Keratinocyte (primary cell): ENCODE measurements at regions not wholly inside any gene's neighbourhood (a gene's known extent, or its start where the extent isn't known, plus 50 kb on each side); places are given as distances from the start of the nearest gene placed in this dataset.

ENCODE experiments used
- DNase-seq: peaks from one replicate; pipeline ENCODE4 v3.0.0-alpha.2; 2011; ENCODE audit warnings: low read depth, missing footprints, low spot score
- FAIRE-seq: peaks from 2 replicates; lab custom pipeline; 2011; peaks lifted over from hg19 to GRCh38; lab: Jason Lieb, UNC
- H2AFZ ChIP-seq: 2 replicates; pipeline ENCODE4 v1.6.0; 2012; ENCODE audit warnings: low read length, control low read depth, inconsistent platforms; ENCODE audit not compliant: control insufficient read depth
- H3K27ac ChIP-seq: 2 replicates; pipeline ENCODE4 v1.5.1; 2011; ENCODE audit warnings: low read length; ENCODE audit not compliant: control insufficient read depth, insufficient read depth
- H3K27me3 ChIP-seq: 3 replicates; pipeline ENCODE4 v1.6.0; 2011; ENCODE audit warnings: low read length; ENCODE audit not compliant: control insufficient read depth, insufficient read depth; ENCODE audit errors: extremely low read depth
- H3K36me3 ChIP-seq, 2 experiments: 2 replicates in 1 of 2; 3 replicates in 1 of 2; pipeline ENCODE4 v1.5.1; 2011; ENCODE audit warnings: low read length in 2 of 2, mild to moderate bottlenecking in 1 of 2; ENCODE audit not compliant: control insufficient read depth in 2 of 2, insufficient read depth in 2 of 2; ENCODE audit errors: extremely low read depth in 1 of 2
- H3K4me1 ChIP-seq: 3 replicates; pipeline ENCODE4 v1.5.1; 2011; ENCODE audit warnings: low read length; ENCODE audit not compliant: control insufficient read depth, insufficient read depth; ENCODE audit errors: extremely low read depth
- H3K4me2 ChIP-seq: 3 replicates; pipeline ENCODE4 v1.6.0; 2011; ENCODE audit warnings: low read depth, low read length; ENCODE audit not compliant: control insufficient read depth, insufficient read depth; ENCODE audit errors: extremely low read depth
- H3K4me3 ChIP-seq, 3 experiments: fragments of 200-600 bp in 1 of 3; sonication (generic) in 1 of 3; 2 replicates in 2 of 3; 3 replicates in 1 of 3; pipeline ENCODE4 v1.5.1; 2011 to 2016; ENCODE audit warnings: low read length in 3 of 3, mild to moderate bottlenecking in 3 of 3, control low read depth in 2 of 3, inconsistent platforms in 1 of 3, low read depth in 1 of 3, mixed read lengths in 1 of 3, mixed run types in 1 of 3, moderate library complexity in 1 of 3; ENCODE audit not compliant: control insufficient read depth in 2 of 3, insufficient read depth in 2 of 3; ENCODE audit errors: extremely low read depth in 1 of 3
- H3K79me2 ChIP-seq: 2 replicates; pipeline ENCODE4 v1.6.0; 2012; ENCODE audit warnings: low read length; ENCODE audit not compliant: control insufficient read depth, insufficient read depth
- H3K9ac ChIP-seq: 3 replicates; pipeline ENCODE4 v1.6.0; 2011; ENCODE audit warnings: low read length; ENCODE audit not compliant: control insufficient read depth, insufficient read depth; ENCODE audit errors: extremely low read depth
- H3K9me1 ChIP-seq: 3 replicates; pipeline ENCODE4 v1.6.0; 2011; ENCODE audit warnings: low read length; ENCODE audit not compliant: control insufficient read depth, insufficient read depth; ENCODE audit errors: extremely low read depth
- H3K9me3 ChIP-seq: 2 replicates; pipeline ENCODE4 v1.5.1; 2012; ENCODE audit warnings: low read depth, low read length; ENCODE audit not compliant: control insufficient read depth
- H4K20me1 ChIP-seq: 3 replicates; pipeline ENCODE4 v1.6.0; 2011; ENCODE audit warnings: low read length; ENCODE audit not compliant: control insufficient read depth, insufficient read depth; ENCODE audit errors: extremely low read depth
- EZH2 ChIP-seq: IDR thresholded peaks from one replicate; pipeline ENCODE4 v1.6.1; 2012; ENCODE audit warnings: inconsistent platforms, mild to moderate bottlenecking, low read length, moderate library complexity
- dilution Hi-C: fragments of 300-500 bp; cut with MboI; formaldehyde crosslinking; loops from one replicate; pipeline ENCODE4 v1.7.0; 2020; ENCODE audit warnings: low sequenced_read_pairs; ENCODE audit not compliant: extremely low pct_ligation_motif_present
- TF ChIP-seq, protein P1 (sequence below), 3 experiments: IDR thresholded peaks in 1 of 3; conservative IDR thresholded peaks in 1 of 3; optimal IDR thresholded peaks in 1 of 3; 2 replicates in 2 of 3; 3 replicates in 1 of 3; pipeline versions ENCODE3 to v1.5.1; 2011; ENCODE audit warnings: low read length in 3 of 3, mild to moderate bottlenecking in 3 of 3, moderate library complexity in 2 of 3, control low read depth in 1 of 3, inconsistent platforms in 1 of 3; ENCODE audit not compliant: insufficient read depth in 2 of 3; ENCODE audit errors: extremely low read depth in 1 of 3

DNA sequence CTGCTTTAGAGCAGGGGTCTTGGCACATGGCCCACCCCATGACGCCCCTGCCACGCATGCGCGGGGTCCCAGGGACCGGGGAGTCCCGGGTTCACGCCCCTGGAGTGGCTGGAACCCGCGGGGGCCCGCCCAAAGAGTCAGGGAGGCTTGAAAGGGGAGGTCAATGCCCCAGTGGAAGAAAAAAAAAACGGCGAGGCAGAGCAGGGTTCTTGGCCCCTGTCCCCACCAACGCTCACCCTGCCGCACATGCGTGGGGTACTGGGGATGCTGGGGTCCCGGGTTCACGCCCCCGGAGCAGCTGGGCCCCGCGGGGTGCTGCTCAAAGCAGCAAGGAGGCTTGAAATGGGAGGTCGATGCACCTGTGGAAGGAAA is 319.1 kb downstream of the ALG10 start:
- no peaks in the 10 kb centered on the region for H3K36me3 ChIP-seq
- H3K9ac ChIP-seq, result no peak overlapping the region
- no peaks in the 10 kb centered on the region for H3K27me3 ChIP-seq
- H3K9me3 ChIP-seq, result peaks cover 7% of the 10 kb centered on the region
- no peak overlapping the region for H3K4me2 ChIP-seq
- dilution Hi-C loops, result no loop called here
- DNase-seq, result no peak
- H3K27ac ChIP-seq, result no peak overlapping the region
- H2AFZ ChIP-seq, result no peak overlapping the region
- H3K9me1 ChIP-seq, result no peaks in the 10 kb centered on the region
- FAIRE-seq, result no peak
- H4K20me1 ChIP-seq, result no peaks in the 10 kb centered on the region
- no peak for TF ChIP-seq EZH2
- TF ChIP-seq, protein P1, sequence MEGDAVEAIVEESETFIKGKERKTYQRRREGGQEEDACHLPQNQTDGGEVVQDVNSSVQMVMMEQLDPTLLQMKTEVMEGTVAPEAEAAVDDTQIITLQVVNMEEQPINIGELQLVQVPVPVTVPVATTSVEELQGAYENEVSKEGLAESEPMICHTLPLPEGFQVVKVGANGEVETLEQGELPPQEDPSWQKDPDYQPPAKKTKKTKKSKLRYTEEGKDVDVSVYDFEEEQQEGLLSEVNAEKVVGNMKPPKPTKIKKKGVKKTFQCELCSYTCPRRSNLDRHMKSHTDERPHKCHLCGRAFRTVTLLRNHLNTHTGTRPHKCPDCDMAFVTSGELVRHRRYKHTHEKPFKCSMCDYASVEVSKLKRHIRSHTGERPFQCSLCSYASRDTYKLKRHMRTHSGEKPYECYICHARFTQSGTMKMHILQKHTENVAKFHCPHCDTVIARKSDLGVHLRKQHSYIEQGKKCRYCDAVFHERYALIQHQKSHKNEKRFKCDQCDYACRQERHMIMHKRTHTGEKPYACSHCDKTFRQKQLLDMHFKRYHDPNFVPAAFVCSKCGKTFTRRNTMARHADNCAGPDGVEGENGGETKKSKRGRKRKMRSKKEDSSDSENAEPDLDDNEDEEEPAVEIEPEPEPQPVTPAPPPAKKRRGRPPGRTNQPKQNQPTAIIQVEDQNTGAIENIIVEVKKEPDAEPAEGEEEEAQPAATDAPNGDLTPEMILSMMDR (optimal IDR thresholded peaks at IDR 0.05 in 1 of 3, IDR thresholded peaks at IDR 0.05 in 1 of 3, conservative IDR thresholded peaks at IDR 0.05 in 1 of 3; ENCODE audit: extremely low read depth in 1 of 3, insufficient read depth in 2 of 3, low read length in 3 of 3), result no peak
- no peaks in the 10 kb centered on the region for H3K4me1 ChIP-seq
- H3K79me2 ChIP-seq, result no peaks in the 10 kb centered on the region
- no peak overlapping the region for H3K4me3 ChIP-seq

DNA sequence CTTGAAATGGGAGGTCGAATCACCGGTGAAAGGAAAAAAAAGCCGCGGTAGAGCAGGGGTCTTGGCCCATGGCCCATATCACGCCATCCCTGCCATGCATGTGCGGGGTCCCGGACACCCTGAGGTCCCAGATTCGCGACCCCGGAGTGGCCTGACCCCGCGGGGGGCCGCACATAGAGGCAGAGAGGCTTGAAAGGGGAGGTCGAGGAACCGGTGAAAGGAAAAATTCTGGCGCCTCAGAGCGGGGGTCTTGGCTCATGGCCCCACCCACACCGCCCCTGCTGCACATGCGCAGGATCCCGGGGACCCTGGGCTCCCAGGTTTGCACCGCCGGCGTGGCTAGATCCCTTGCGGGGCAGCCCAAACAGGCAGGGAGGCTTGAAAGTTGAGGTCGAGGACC is 319.8 kb downstream of the ALG10 start:
- FAIRE-seq (no peak), DNase-seq (no peak)
- Histone ChIP-seq H3K4me2 (no peak overlapping the region), H2AFZ (no peak overlapping the region), H3K9me1 (no peaks in the 10 kb centered on the region), H3K4me3 (no peak overlapping the region), H3K36me3 (no peaks in the 10 kb centered on the region), H3K79me2 (no peaks in the 10 kb centered on the region), H3K9me3 (peaks cover 7% of the 10 kb centered on the region), H3K27ac (no peak overlapping the region), H3K4me1 (no peaks in the 10 kb centered on the region), H3K27me3 (no peaks in the 10 kb centered on the region), H3K9ac (no peak overlapping the region), H4K20me1 (no peaks in the 10 kb centered on the region)
- dilution Hi-C loops, result no loop called here
- TF ChIP-seq EZH2, result no peak
- TF ChIP-seq, protein P1 (optimal IDR thresholded peaks at IDR 0.05 in 1 of 3, IDR thresholded peaks at IDR 0.05 in 1 of 3, conservative IDR thresholded peaks at IDR 0.05 in 1 of 3; ENCODE audit: extremely low read depth in 1 of 3, insufficient read depth in 2 of 3, low read length in 3 of 3), result no peak
